HG03097 (cell line): ENCODE measurements at regions not wholly inside any gene's neighbourhood (a gene's known extent, or its start where the extent isn't known, plus 50 kb on each side); places are given as distances from the start of the nearest gene placed in this dataset.
"Not testable (repeated sequence)": the region's sequence is repeated elsewhere in the genome, so short reads cannot be mapped to it uniquely, and the experiment has no call there.

Experiments
- ATAC-seq: cut with Tn5 transposase; IDR thresholded peaks from one replicate; pipeline ENCODE4 v1.9.1; 2021; ENCODE audit not compliant: unreplicated experiment, low FRiP score

- no peak for ATAC-seq
Observed at GRCh38 chr1:165147799-165148198, 208.7 kb downstream of the LMX1A start.

GRCh38 chr1:165144757-165145397 lies 211.6 kb downstream of the LMX1A start:
- peak; percentile 63 for ATAC-seq

DNA sequence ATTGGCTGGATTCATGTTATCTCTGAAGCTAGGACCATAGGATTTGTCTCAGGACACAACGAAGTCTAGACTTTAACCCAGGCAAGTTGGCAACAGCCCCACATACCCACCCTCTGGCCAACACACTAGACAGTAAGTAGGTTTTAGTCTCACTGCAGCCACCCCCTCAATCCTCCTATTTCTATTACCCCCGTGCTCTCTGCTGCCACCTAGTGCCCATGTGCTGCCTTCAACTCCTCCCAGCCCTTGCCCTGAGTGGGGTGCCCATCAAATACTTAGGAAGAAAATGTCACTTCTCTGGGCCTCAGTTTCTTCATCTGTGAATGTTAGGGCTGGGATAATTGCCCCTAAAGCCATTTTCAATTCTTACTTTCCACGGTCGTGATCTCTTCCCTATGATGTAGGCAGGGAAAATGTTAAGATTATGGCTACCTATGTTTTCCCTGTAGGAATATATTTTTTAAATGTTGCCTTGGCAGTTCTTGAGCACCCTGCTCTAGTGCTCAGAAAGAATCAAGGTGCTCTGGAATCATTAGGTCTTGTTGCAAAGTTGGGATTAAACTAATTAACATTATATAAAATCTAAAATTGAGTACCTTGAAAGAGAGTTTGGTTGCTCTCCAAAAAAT lies 213.0 kb downstream of the LMX1A start:
- no peak for ATAC-seq

DNA sequence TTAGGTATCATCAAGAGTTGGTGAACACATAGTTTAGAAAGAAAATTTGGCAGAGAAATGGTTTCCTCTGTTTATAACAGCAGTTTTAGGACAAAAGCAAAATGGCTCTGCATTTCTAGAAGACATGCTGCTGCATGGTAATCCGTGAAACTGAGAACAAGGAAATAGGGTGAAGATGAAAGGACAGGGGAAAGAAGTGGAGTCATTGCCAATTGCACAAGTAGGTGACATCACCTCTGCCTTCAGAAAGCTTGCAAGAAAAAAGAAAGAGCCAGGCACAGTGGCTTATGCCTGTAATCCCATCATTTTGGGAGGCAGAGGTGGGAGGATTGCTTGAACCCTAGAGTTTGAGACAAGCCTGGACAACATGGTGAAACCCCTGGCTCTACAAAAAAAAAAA lies 217.6 kb downstream of the LMX1A start:
- ATAC-seq: no peak

- no peak for ATAC-seq
Observed at GRCh38 chr1:165137551-165138316, 218.8 kb downstream of the LMX1A start.

- no peak for ATAC-seq
Observed at GRCh38 chr1:165134431-165134830, 222.1 kb downstream of the LMX1A start.

DNA sequence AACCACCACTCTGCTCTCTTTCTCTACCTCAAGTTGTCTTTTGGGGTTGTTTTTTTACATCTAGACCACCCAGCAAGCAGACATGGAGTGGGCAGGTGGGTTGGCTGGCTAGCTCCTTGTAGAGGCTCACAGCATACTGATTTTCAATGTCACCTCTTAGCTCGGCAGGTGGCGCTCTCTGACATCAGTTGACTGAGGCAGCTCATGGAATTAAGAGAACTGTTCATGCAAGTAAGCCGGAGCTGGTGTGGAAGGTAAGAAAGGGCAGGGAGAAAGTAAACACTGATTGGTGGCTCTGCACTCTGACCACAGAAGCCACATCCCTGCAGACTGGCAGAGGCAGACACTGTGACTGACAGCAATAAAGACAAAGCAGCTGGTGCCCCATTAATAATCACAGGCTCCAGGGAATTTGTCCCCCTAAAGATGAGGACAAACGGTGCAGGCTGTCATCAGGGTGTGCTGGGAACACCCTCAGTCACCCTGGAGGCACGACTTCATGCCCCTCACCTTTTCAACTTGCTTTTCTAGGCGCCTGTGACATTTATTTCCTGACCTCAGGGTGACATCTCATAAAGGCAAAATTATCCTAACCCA lies 226.8 kb downstream of the LMX1A start:
- peak; percentile 56 for ATAC-seq

- ATAC-seq: no peak
Observed at GRCh38 chr1:165124772-165125171, 231.7 kb downstream of the LMX1A start.

DNA sequence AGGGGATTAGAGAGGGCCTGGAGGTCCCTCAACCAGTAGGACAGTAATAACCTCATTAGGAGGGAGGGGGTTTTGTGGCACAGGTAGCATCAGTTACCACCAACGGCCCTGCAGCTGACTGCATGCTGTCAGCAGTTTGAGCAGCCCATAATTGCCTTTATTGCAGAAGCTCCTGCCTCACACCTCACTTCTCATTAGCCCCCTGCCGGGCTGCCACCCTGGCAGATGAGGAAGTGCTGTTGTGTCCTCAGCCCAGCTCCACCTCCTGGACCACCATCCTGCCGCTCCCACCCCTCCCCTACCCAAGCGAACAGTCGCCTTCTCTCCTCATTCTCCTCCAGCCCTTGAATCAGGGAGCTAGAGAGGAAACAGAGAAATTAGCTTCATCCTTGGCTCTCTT lies 237.4 kb downstream of the LMX1A start:
- ATAC-seq: no peak

DNA sequence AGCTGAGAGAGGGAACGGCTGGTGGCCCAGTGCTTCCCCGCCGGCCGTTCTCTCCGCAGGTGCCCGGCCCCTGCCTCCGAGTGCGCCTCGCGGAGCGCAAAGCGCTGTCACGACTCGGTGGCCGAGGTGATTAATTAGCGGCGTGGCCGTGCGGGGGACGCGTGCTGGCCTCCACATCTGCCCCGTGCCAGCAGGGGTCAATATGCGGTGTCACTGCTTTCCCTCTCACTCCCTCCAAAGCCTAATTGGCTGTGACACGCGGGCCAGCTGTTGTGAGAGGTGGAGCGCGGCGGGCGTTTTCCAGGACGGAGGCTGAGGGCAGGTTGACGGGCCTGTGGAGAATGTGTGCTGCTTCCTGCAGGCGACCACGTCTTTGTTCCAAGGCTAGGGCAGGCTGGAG lies 239.0 kb downstream of the LMX1A start:
- ATAC-seq: no peak

DNA sequence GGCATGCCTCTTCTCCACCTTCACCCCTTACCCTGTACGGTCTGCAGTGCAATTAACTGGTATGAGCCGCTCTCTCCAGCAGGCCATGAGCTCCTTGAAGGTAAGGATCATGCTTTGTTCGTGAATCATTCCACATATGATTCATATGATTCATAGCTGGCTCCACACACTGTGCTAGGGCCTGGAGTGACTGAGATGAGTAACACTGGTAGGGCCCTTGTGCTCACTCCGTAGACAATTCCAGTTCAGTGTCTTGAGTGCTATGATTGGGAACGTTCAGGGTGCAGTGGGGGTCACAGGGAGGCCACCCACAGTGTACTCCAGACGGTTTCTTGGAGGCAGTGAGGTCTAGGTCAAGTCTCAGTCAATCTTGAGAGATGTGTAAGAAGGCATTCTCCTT lies 239.8 kb downstream of the LMX1A start:
- no peak for ATAC-seq

DNA sequence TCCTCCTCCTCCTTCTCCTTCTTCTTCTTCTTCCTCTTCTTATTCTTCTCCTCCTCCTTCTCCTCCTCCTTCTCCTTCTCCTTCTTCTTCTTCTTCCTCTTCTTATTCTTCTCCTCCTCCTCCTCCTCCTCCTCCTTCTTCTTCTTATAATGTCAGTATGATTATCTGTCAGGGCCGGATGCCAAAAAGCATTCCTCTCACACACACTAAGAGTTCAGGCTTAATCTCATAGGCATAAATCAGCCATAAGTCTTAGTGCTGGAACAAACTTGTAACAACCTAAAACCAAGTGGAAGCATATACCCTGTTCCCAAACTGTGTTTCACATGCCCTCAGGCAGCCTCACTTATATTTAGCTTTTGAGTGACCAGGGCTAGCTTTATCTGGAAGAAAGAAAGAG lies 240.3 kb downstream of the LMX1A start:
- no peak for ATAC-seq

DNA sequence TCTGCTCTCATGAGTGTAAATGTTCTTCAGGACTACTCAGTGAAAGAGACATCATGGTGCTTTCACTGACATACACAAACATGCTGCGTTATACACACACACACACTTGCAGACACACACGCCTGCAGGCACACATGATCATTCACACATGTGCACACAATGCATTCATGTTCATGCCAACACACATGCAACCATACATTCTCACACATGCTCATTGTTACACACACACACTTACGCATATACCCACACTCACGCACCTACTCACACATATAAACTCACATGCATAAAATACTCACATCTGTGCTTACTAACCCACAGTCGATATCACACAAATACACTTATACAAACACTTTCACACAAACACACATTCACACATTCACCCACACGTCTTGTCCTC lies 241.6 kb downstream of the LMX1A start:
- ATAC-seq: no peak

- ATAC-seq: no peak
Observed at GRCh38 chr1:165114022-165114888, 242.3 kb downstream of the LMX1A start.

DNA sequence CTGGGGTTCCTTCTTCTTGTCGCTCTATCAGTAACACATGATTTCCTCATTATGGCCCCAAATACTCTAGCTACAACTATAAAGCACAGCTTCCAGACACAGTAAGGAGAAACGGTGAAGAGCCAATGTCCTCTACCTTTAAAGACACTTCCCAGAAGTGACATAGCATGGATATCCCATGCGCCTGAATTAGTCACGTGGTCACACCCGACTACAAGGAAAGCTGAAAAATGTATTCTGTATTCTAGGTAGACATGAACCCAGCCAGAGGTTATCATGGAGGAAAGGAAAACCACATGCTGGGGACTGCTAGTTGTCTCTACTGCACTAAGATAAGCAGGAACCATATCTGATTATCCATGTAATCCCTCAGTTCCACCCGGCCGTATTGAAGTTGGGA lies 244.3 kb downstream of the LMX1A start:
- ATAC-seq: no peak

DNA sequence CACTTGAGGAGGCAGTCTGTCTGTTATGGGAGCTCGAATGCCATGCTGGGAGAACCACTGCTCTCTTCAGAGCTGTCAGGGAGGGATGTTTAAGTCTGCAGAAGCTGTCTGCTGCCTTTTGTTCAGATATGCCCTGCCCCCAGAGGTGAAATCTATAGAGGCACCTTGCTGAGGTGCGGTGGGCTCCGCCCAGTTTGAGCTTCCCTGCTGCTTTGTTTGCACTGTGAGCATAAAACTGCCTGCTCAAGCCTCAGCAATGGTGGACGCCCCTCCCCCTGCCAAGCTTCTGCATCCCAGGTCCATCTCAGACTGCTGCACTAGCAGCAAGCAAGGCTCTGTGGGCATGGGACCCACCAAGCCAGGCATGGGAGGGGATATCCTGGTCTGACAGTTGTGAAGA lies 247.5 kb downstream of the LMX1A start:
- ATAC-seq: no peak

- not testable (repeated sequence) for ATAC-seq
Observed at GRCh38 chr1:165092542-165093162, 263.9 kb downstream of the LMX1A start.

DNA sequence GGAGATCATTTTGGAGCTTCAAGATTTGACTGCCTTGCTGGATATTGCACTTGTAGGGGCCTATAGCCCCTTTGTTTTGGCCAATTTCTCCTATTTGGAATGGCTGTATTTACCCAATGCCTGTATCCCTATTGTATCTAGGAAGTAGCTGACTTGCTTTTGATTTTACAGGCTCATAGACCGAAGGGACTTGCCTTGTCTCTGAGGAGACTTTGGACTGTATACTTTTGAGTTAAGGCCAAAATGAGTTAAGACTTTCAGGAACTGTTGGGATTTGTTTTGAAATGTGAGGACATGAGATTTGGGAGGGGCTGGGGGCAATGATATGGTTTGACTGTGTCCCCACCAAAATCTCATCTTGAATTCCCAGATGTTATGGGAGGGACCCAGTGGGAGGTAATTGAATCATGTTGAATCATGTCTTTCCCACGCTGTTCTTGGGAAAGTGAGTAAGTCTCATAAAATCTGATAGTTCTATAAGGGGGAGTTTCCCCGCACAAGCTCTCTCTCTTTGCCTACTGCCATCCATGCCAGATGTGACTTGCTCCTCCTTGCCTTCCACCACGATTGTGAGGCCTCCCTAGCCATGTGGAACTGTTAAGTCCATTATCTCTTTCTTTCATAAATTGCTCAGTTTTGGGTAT lies 276.1 kb downstream of the LMX1A start:
- ATAC-seq: no peak

DNA sequence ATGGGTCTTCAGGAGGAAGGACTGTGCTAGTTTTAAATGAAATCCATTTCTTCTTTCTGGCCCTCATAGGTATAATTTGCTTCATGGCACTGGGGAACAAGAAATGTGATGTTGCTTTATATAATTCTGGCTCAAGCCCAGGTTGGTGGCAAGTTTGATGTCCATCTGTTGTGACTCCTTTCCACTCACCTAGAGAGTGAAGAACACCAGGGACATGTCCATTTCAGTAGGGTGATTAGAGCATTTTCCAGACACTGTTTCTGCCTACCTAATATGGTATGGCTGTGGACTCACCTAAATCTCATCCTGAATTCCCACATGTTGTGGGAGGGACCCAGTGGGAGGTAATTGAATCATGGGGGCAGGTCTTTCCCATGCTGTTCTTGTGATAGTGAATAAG lies 278.1 kb downstream of the LMX1A start:
- ATAC-seq: no peak
